H1 (cell line): ENCODE measurements at regions not wholly inside any gene's neighbourhood (a gene's known extent, or its start where the extent isn't known, plus 50 kb on each side); places are given as distances from the start of the nearest gene placed in this dataset.

Experiments used
- CTCF ChIA-PET: fragments of 300-600 bp; sonication (Branson Sonifier 250); formaldehyde crosslinking; loops from one replicate; lab custom pipeline; 2021; ENCODE audit not compliant: partially characterized antibody; lab: Charles Lee
- POLR2A ChIA-PET: fragments of 300-600 bp; sonication (Branson Sonifier 250); formaldehyde crosslinking; loops from one replicate; lab custom pipeline; 2021; ENCODE audit warnings: inconsistent platforms; ENCODE audit not compliant: partially characterized antibody; lab: Charles Lee
- DNase-seq, 2 experiments: peaks; one replicate each; pipeline versions ENCODE4 v3.0.0 to v3.0.0-alpha.2; 2010 to 2022; ENCODE audit warnings: low spot score in 2 of 2, low read depth in 1 of 2, mixed read lengths in 1 of 2
- FAIRE-seq: peaks from 2 replicates; lab custom pipeline; 2011; peaks lifted over from hg19 to GRCh38; lab: Jason Lieb, UNC
- H2AFZ ChIP-seq: 2 replicates; pipeline ENCODE4 v1.8.1; 2012; ENCODE audit warnings: low read length, inconsistent platforms
- H2AK5ac ChIP-seq: 2 replicates; pipeline ENCODE4 v1.6.1; 2013; ENCODE audit warnings: low read depth, low read length
- H2BK120ac ChIP-seq: replicated peaks from 2 replicates; pipeline ENCODE3; 2013; ENCODE audit warnings: low read depth, low read length, inconsistent platforms
- H2BK12ac ChIP-seq: 2 replicates; pipeline ENCODE4 v1.6.1; 2013; ENCODE audit warnings: low read depth, low read length
- H2BK15ac ChIP-seq: 2 replicates; pipeline ENCODE4 v1.6.1; 2013; ENCODE audit warnings: low read length
- H2BK20ac ChIP-seq: 2 replicates; pipeline ENCODE4 v1.6.1; 2013; ENCODE audit warnings: low read length
- H2BK5ac ChIP-seq: 2 replicates; pipeline ENCODE4 v1.6.1; 2013; ENCODE audit warnings: low read depth, low read length
- H3K14ac ChIP-seq: 2 replicates; pipeline ENCODE4 v1.6.1; 2013; ENCODE audit warnings: inconsistent platforms; ENCODE audit not compliant: insufficient read length
- H3K18ac ChIP-seq: 2 replicates; pipeline ENCODE4 v1.6.1; 2013; ENCODE audit warnings: low read length; ENCODE audit errors: extremely low read depth
- H3K23ac ChIP-seq: 2 replicates; pipeline ENCODE4 v1.6.1; 2013; ENCODE audit warnings: inconsistent platforms; ENCODE audit not compliant: insufficient read length
- H3K23me2 ChIP-seq: 2 replicates; pipeline ENCODE4 v1.6.1; 2013; ENCODE audit warnings: low read depth, low read length
- H3K27ac ChIP-seq: 2 replicates; pipeline ENCODE4 v1.6.1; 2011; ENCODE audit warnings: low read depth, low read length, inconsistent platforms
- H3K27me3 ChIP-seq, 4 experiments: replicated peaks in 1 of 4; 1 replicate in 1 of 4; 2 replicates in 3 of 4; pipeline versions ENCODE4 v1.6.1 to v1.8.1; 2011 to 2013; ENCODE audit warnings: low read length in 3 of 4, mild to moderate bottlenecking in 3 of 4, inconsistent platforms in 2 of 4, mixed read lengths in 2 of 4, moderate library complexity in 1 of 4; ENCODE audit not compliant: control insufficient read depth in 3 of 4, insufficient read depth in 3 of 4; ENCODE audit errors: extremely low read depth in 1 of 4
- H3K36me3 ChIP-seq, 4 experiments: 2 replicates each; pipeline versions ENCODE4 v1.6.1 to v1.8.1; 2011 to 2013; ENCODE audit warnings: mild to moderate bottlenecking in 4 of 4, low read length in 3 of 4, moderate library complexity in 2 of 4, control low read depth in 1 of 4, inconsistent platforms in 1 of 4; ENCODE audit not compliant: insufficient read depth in 4 of 4, control insufficient read depth in 2 of 4
- H3K4ac ChIP-seq: replicated peaks from 2 replicates; pipeline ENCODE3; 2013; ENCODE audit warnings: low read length, low read depth, mixed read lengths, inconsistent platforms; ENCODE audit not compliant: insufficient read length
- H3K4me1 ChIP-seq, 4 experiments: replicated peaks in 1 of 4; 1 replicate in 1 of 4; 2 replicates in 3 of 4; pipeline versions ENCODE4 v1.6.1 to v1.8.1; 2011 to 2013; ENCODE audit warnings: low read length in 3 of 4, inconsistent platforms in 2 of 4, mixed read lengths in 1 of 4; ENCODE audit not compliant: insufficient read depth in 4 of 4, control insufficient read depth in 3 of 4
- H3K4me2 ChIP-seq, 2 experiments: 2 replicates each; pipeline versions ENCODE4 v1.6.1 to v1.8.1; 2011 to 2013; ENCODE audit warnings: low read depth in 2 of 2, low read length in 2 of 2, control low read depth in 1 of 2, inconsistent platforms in 1 of 2, mild to moderate bottlenecking in 1 of 2; ENCODE audit not compliant: insufficient read depth in 1 of 2
- H3K4me3 ChIP-seq, 4 experiments: fragments of 200-600, 300-600 bp in 1 of 4; sonication (generic), shearing (Covaris generic), sonication (Bioruptor Twin) in 1 of 4; 2 replicates each; pipeline versions ENCODE4 v1.5.1 to v1.8.1; 2011 to 2016; ENCODE audit warnings: low read length in 4 of 4, low read depth in 3 of 4, control low read depth in 2 of 4, inconsistent platforms in 2 of 4, mild to moderate bottlenecking in 2 of 4, mixed read lengths in 1 of 4, moderate library complexity in 1 of 4; ENCODE audit not compliant: insufficient read depth in 2 of 4; ENCODE audit errors: extremely low read depth in 1 of 4
- H3K56ac ChIP-seq: replicated peaks from 2 replicates; pipeline ENCODE3; 2013; ENCODE audit warnings: low read depth, mild to moderate bottlenecking, mixed read lengths, low read length, inconsistent platforms; ENCODE audit not compliant: insufficient read length
- H3K79me1 ChIP-seq: 2 replicates; pipeline ENCODE4 v1.6.1; 2013; ENCODE audit warnings: low read depth, low read length, control low read depth
- H3K79me2 ChIP-seq, 2 experiments: 2 replicates each; pipeline versions ENCODE4 v1.6.1 to v1.8.1; 2012 to 2013; ENCODE audit warnings: low read length in 2 of 2, mild to moderate bottlenecking in 2 of 2, inconsistent platforms in 1 of 2; ENCODE audit not compliant: insufficient read depth in 2 of 2, control insufficient read depth in 1 of 2
- H3K9ac ChIP-seq, 4 experiments: replicated peaks in 1 of 4; 1 replicate in 1 of 4; 2 replicates in 3 of 4; pipeline versions ENCODE4 v1.6.1 to v1.8.1; 2011 to 2013; ENCODE audit warnings: low read depth in 3 of 4, low read length in 3 of 4, control low read depth in 2 of 4, mild to moderate bottlenecking in 2 of 4, moderate library complexity in 2 of 4, inconsistent platforms in 1 of 4; ENCODE audit errors: extremely low read depth in 1 of 4
- H3K9me3 ChIP-seq, 2 experiments: 2 replicates each; pipeline versions ENCODE4 v1.6.1 to v1.8.1; 2012 to 2013; ENCODE audit warnings: mild to moderate bottlenecking in 2 of 2, moderate library complexity in 2 of 2, control low read depth in 1 of 2, inconsistent platforms in 1 of 2, low read depth in 1 of 2, low read length in 1 of 2, mixed read lengths in 1 of 2; ENCODE audit not compliant: insufficient read depth in 2 of 2
- H4K20me1 ChIP-seq, 2 experiments: replicated peaks in 1 of 2; 2 replicates each; pipeline versions ENCODE3 to v1.8.1; 2011 to 2013; ENCODE audit warnings: inconsistent platforms in 2 of 2, low read length in 2 of 2, mild to moderate bottlenecking in 1 of 2; ENCODE audit not compliant: insufficient read depth in 2 of 2, control insufficient read depth in 1 of 2
- H4K5ac ChIP-seq: 2 replicates; pipeline ENCODE4 v1.6.1; 2013; ENCODE audit warnings: low read length, low read depth, mixed read lengths, inconsistent platforms; ENCODE audit not compliant: insufficient read length
- H4K8ac ChIP-seq: 2 replicates; pipeline ENCODE4 v1.8.0; 2013; ENCODE audit warnings: mild to moderate bottlenecking, moderate library complexity, low read length, inconsistent platforms; ENCODE audit not compliant: insufficient read depth; ENCODE audit errors: extremely low read depth
- H4K91ac ChIP-seq: replicated peaks from 2 replicates; pipeline ENCODE3; 2013; ENCODE audit warnings: low read length, mixed read lengths, inconsistent platforms; ENCODE audit not compliant: insufficient read length
- BRCA1 ChIP-seq: IDR thresholded peaks from 2 replicates; pipeline ENCODE4 v1.6.1; 2012; ENCODE audit warnings: low read depth, low read length, improper control_type of control experiment
- CEBPB ChIP-seq: IDR thresholded peaks from 2 replicates; pipeline ENCODE4 v1.6.1; 2012; ENCODE audit warnings: low read depth, low read length
- EZH2 ChIP-seq: fragments of 200-600 bp; sonication (generic); IDR thresholded peaks from 2 replicates; pipeline ENCODE4 v1.7.1; 2012; ENCODE audit warnings: low read depth, mild to moderate bottlenecking, moderate library complexity, low read length, inconsistent platforms; ENCODE audit not compliant: severe bottlenecking
- NANOG ChIP-seq: IDR thresholded peaks from 2 replicates; pipeline ENCODE4 v1.6.1; 2011; ENCODE audit warnings: low read length, low read depth, mild to moderate bottlenecking, inconsistent platforms; ENCODE audit not compliant: insufficient read depth, poor library complexity, severe bottlenecking
- POU5F1 ChIP-seq: IDR thresholded peaks from 2 replicates; pipeline ENCODE4 v1.6.1; 2011; ENCODE audit warnings: low read depth, mild to moderate bottlenecking, low read length, moderate library complexity
- RFX5 ChIP-seq: IDR thresholded peaks from 2 replicates; pipeline ENCODE4 v1.6.1; 2011; ENCODE audit warnings: low read depth, low read length, improper control_type of control experiment, borderline replicate concordance
- SIN3A ChIP-seq, 2 experiments: IDR thresholded peaks in 1 of 2; conservative IDR thresholded peaks in 1 of 2; 2 replicates each; pipeline ENCODE4 v1.6.1; 2011 to 2012; ENCODE audit warnings: low read length in 2 of 2, improper control_type of control experiment in 1 of 2, low read depth in 1 of 2, mild to moderate bottlenecking in 1 of 2
- TAF7 ChIP-seq: optimal IDR thresholded peaks from 2 replicates; pipeline ENCODE3; 2011; ENCODE audit warnings: low read depth, mild to moderate bottlenecking, inconsistent platforms, low read length, moderate library complexity, borderline replicate concordance
- WGBS, 2 experiments: shearing (Covaris generic) in 1 of 2; methylation state at CpG; one replicate each; pipeline versions ENCODE4 v1.1.6 to v1.1.7; 2013 to 2015; ENCODE audit warnings: low lambda C conversion rate in 2 of 2, mixed read lengths in 2 of 2, inconsistent platforms in 1 of 2, low coverage in 1 of 2, missing lambda C conversion rate in 1 of 2; ENCODE audit not compliant: insufficient replicate concordance in 2 of 2, insufficient coverage in 1 of 2, insufficient read length in 1 of 2; ENCODE audit errors: extremely low coverage in 1 of 2, missing lambda C conversion rate in 1 of 2; 5-methylcytosine and 5-hydroxymethylcytosine counted together

DNA sequence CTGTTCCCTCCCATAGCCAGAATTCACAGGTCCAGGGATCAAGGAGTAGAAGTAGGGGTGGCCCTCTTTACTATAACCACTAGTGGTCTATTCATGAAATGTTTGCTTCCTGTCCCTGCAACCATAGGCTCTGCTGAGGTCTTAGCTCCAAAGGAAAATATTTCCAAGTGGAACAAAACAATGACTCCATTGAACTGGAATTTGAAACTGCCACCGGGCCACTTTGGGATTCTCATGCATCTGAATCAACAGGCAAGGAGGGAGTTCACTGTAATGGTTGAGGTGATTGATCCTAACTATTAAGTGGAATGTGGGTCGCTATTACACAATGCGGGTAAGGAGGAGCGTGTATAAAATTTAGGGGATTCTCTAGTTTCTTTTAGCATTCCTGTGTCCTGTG is 197.0 kb downstream of the ETNK1 start:
- H3K14ac ChIP-seq = no peak overlapping the region
- H3K79me1 ChIP-seq = no peaks in the 10 kb centered on the region
- 83% methylated on average over 4 of the region's 4 CpGs; no CpG with 5 or more reads in 1 of the 2 experiments for WGBS, 2 experiments
- no peak overlapping the region for H3K56ac ChIP-seq
- no peak overlapping the region for H3K4ac ChIP-seq
- ChIA-PET POLR2A (no interaction called here), CTCF (interaction anchor here (1.4 kb wide), 1 partner anchor 24 kb away, joined by 3 read pairs; no protein-coding TSS in a partner anchor)
- H2BK20ac ChIP-seq = no peak overlapping the region
- no peak overlapping the region for H4K5ac ChIP-seq
- DNase-seq = no peak
- H3K9ac ChIP-seq = no peak overlapping the region
- no peak overlapping the region for H3K18ac ChIP-seq
- peaks cover 0 to 1% (median 0%) of the 10 kb centered on the region in 4 experiments; a peak in 1 of 7 replicates for H3K27me3 ChIP-seq
- no peak for TF ChIP-seq POU5F1
- no peak for TF ChIP-seq CEBPB
- no peak for TF ChIP-seq NANOG
- TF ChIP-seq RFX5 = no peak
- TF ChIP-seq SIN3A (conservative IDR thresholded peaks at IDR 0.05 in 1 of 2, IDR thresholded peaks at IDR 0.05 in 1 of 2; ENCODE audit: low read depth in 1 of 2, low read length in 2 of 2) = no peak
- no peak for TF ChIP-seq TAF7
- no peak for TF ChIP-seq EZH2
- no peak for TF ChIP-seq BRCA1
- no peak overlapping the region for H3K23ac ChIP-seq
- H2BK15ac ChIP-seq = no peak overlapping the region
- H4K91ac ChIP-seq = no peak overlapping the region
- no peaks in the 10 kb centered on the region for H3K36me3 ChIP-seq
- no peak overlapping the region for H3K27ac ChIP-seq
- no peaks in the 10 kb centered on the region for H3K79me2 ChIP-seq
- H3K9me3 ChIP-seq = 0 out of 4 replicates have a peak, but pooled peaks cover 0 to 3% of the 10 kb centered on the region in 2 experiments
- H3K4me2 ChIP-seq = no peak overlapping the region
- H3K4me1 ChIP-seq = no peaks in the 10 kb centered on the region
- H2BK12ac ChIP-seq = no peak overlapping the region
- H3K23me2 ChIP-seq = no peaks in the 10 kb centered on the region
- no peak overlapping the region for H3K4me3 ChIP-seq
- H4K20me1 ChIP-seq = no peaks in the 10 kb centered on the region
- H2BK5ac ChIP-seq = no peak overlapping the region
- no peak for FAIRE-seq
- H4K8ac ChIP-seq = no peak overlapping the region
- H2AK5ac ChIP-seq = no peak overlapping the region
- no peak overlapping the region for H2AFZ ChIP-seq
- H2BK120ac ChIP-seq = no peak overlapping the region
